HG03097 (cell line): ENCODE measurements at regions not wholly inside any gene's neighbourhood (a gene's known extent, or its start where the extent isn't known, plus 50 kb on each side); places are given as distances from the start of the nearest gene placed in this dataset.
"Not testable (repeated sequence)": the region's sequence is repeated elsewhere in the genome, so short reads cannot be mapped to it uniquely, and the experiment has no call there.

Experiments used
- ATAC-seq: cut with Tn5 transposase; IDR thresholded peaks from one replicate; pipeline ENCODE4 v1.9.1; 2021; ENCODE audit not compliant: unreplicated experiment, low FRiP score

DNA sequence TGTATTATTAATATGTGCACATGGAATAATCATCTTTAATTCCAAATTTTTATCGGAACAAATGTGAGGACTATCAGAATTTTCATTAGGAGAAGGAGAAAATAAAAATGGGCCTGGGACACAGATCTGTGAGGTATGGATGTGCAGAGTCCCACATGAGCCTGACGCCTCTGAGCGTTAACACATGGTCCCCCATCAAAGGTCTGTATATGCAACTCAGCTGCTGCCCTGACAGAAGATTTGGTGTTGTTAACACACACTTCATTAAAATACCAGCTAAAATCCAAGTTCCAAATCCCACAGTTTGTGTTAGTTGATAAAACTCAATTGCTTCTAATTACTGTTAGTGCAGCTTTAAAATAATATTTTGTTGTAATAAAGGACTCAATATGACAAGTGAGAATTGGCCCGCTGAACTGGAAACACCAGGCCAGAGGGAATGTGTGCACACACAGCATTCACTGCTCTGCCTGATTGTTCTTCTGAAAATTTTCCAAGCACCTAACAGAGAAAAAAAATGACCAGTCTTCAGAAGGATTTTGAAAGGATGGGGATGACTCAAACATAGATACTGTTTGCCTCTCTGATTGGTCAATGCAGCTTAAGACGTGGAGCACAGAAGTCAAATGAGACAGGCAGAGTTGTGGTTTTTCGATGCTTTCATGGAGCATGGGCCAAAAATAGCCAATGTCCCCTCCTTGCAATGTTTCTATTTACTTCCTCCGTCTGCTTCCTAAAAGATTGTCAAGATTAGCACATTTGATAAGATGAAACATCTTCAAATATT lies 266.6 kb downstream of the NKX6-1 start:
- no peak for ATAC-seq

DNA sequence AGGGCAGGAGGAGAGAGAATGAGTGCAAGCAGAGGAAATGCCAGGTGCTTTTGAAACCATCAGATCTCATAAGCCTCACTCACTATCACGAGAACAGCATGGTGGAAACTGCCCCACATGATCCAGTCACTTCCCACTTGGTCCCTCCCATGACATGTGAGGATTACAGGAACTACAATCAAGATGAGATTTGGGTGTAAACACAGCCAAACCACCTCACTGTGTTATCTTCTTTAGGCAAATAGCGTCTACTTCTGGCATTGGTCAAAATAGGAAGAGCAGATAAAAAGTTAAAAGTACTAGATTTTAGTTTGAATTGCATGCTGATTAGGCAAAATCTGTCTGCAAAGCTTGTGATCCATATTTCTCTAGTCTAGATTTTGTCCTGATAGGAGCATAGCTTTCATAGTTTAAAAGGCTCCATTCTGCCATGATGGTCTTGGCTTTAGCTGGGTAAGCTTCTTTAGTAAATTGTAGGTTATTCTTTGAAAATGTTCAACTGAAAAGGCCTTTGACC lies 267.5 kb downstream of the NKX6-1 start:
- ATAC-seq, result no peak

GRCh38 chr4:84224522-84224921 lies 274.6 kb downstream of the NKX6-1 start:
- no peak for ATAC-seq

DNA sequence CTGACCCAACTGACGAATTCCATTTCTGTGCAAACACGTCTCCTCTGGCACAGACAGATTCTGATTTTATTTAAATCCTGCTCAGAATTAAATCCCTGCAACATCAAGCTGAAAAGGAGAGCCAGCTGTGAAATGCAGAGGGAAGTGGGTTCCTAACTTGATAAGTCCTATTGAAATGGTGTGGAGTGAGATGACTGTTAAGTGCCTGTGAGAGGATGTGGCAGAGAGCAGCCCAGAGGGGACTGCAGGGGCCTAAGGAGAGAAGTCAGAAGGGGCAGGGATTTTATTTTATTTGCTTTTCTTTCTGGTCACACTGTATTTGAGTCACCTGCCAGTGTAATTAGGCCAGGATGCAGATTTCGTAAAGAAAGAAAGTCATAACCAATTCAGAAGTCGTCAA lies 277.4 kb downstream of the NKX6-1 start:
- no peak for ATAC-seq

GRCh38 chr4:84220990-84221389 lies 278.1 kb downstream of the NKX6-1 start:
- ATAC-seq, result no peak

GRCh38 chr4:84219656-84220055 lies 279.4 kb downstream of the NKX6-1 start:
- ATAC-seq, result no peak

GRCh38 chr4:84218031-84218430 lies 281.1 kb downstream of the NKX6-1 start:
- ATAC-seq, result no peak

- no peak for ATAC-seq
These were observed 283.9 kb downstream of the NKX6-1 start for GRCh38 chr4:84215217-84215616.

- ATAC-seq, result not testable (repeated sequence)
These were observed 292.9 kb downstream of the NKX6-1 start for GRCh38 chr4:84206226-84206625.

GRCh38 chr4:84189144-84189543 lies 309.9 kb downstream of the NKX6-1 start:
- no peak for ATAC-seq

DNA sequence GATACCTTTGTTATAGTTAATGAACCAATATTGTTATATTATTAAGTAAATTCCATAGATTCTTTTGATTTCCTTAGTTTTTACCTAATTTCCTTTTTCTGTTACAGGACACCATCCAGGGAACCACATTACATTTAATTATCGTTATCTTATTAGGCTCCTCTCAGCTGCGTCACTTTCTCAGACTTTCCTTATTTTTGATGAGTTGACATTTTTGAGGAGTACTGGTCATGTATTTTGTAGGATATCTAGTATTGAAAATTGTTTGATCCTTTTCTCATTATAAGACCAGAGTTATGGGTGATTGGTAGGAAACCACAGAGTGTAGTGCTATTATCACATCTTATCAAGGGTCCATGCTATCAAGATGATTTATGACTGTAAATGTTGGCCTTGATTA lies 319.7 kb downstream of the NKX6-1 start:
- no peak for ATAC-seq

- ATAC-seq, result no peak
These were observed 321.1 kb downstream of the NKX6-1 start for GRCh38 chr4:84177831-84178542.

DNA sequence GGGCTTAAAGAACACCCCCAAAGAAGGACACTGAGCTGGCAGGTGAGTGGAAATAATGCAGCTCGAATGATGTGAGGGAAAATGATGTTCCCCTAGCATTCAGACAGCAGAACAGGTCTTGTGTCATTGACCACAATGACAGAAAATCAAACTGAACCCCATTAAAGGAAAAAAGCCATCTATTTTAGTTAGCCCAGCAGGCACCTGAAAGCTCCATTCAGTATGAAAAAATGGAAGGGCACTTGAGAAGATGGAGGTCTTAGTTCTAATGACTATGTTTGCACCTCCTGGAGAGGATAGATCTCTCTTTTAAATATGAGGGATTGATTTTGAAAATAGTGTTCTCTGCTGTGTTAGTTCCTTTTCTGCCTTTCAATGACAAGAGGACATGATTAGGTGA lies 323.1 kb downstream of the NKX6-1 start:
- no peak for ATAC-seq

- no peak for ATAC-seq
These were observed 327.2 kb downstream of the NKX6-1 start for GRCh38 chr4:84171871-84172270.

GRCh38 chr4:84167564-84167963 lies 331.5 kb downstream of the NKX6-1 start:
- no peak for ATAC-seq

DNA sequence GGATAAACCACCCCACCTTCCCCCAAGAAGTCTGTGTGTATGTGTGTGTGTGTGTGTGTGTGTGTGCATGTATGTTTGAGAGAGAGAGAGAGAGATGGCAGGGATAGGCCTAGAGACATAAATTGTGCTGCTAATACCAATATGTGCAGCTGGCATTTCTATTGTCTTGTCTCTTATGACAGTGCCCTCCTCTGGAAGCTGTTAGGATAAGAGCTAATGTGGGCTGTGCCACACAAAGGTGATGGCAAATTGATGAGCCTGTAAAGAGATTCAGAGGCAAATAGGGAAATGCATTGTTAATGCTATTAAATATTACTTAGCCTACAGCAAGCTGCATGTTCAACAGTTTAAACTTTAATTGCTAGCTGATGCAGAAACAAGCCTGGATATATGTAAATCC lies 332.0 kb downstream of the NKX6-1 start:
- no peak for ATAC-seq

DNA sequence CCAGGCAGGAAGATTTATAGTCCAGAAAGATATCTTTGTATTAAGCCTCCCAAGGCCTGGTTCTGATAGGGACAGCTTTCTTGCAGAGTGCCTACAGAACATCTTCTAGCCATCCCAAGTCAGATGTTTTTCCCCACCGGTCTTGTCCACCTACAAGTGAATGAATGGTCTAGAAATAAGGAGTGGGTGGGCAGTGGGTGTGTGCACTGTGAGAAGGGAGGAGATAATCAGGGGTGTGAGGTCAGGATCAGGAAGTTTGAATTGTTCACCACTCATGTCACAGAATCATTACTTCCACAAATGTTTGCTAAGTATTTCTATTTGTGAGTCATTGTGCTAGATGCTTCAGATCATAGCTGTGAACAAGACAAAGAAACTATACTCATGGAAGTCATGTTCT lies 332.6 kb downstream of the NKX6-1 start:
- ATAC-seq, result no peak

DNA sequence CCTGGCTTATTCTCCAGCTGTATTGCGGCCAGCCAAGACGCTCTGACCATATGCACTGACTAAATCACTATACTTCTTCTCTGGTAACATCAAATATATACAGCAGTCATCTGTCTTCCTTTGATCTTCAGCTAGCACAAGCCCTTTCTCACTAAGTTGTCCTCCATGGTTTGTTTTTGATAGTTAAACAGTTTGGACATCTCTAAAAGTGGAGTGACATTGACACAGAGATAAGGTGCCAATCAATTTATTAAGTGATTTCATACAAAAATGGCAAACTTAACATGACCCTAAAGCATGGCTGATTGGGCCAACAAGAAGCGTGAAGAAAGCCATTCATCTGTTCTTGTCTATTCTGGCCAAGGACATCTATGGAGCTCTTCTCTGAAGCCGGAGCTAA lies 334.9 kb downstream of the NKX6-1 start:
- no peak for ATAC-seq

- no peak for ATAC-seq
These were observed 339.3 kb downstream of the NKX6-1 start for GRCh38 chr4:84159762-84160161.

DNA sequence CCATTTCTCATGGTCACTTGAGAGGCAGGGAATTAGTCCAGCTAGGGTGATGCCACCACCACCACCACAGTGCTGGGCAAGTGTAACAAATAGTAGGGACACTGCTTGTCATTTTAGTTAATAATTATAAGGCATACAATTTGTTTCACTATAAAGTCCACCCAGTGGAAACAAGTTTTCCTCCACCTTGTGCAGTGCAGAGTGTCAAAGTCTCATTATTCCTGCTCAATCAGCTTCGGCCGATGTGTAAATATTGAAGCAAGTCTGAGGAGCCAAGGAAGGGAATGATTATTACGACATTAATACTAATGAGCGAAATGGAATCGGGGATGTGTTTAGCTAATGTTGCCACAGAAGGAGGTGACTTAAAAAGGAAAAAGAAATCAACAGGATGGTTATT lies 340.4 kb downstream of the NKX6-1 start:
- no peak for ATAC-seq

- no peak for ATAC-seq
These were observed 347.5 kb downstream of the NKX6-1 start for GRCh38 chr4:84151574-84151973.

GRCh38 chr4:84150177-84150576 lies 348.9 kb downstream of the NKX6-1 start:
- ATAC-seq, result no peak
